KG1 (cell line): ENCODE measurements at regions not wholly inside any gene's neighbourhood (a gene's known extent, or its start where the extent isn't known, plus 50 kb on each side); places are given as distances from the start of the nearest gene placed in this dataset.
"Not testable (repeated sequence)": the region's sequence is repeated elsewhere in the genome, so short reads cannot be mapped to it uniquely, and the experiment has no call there.

Source experiments
- DNase-seq: peaks from one replicate; lab custom pipeline; 2025; lab: John Stamatoyannopoulos, UW

- no peak for DNase-seq
Observed at GRCh38 chr14:106327234-106327633, 800.9 kb downstream of the TMEM121 start.

DNA sequence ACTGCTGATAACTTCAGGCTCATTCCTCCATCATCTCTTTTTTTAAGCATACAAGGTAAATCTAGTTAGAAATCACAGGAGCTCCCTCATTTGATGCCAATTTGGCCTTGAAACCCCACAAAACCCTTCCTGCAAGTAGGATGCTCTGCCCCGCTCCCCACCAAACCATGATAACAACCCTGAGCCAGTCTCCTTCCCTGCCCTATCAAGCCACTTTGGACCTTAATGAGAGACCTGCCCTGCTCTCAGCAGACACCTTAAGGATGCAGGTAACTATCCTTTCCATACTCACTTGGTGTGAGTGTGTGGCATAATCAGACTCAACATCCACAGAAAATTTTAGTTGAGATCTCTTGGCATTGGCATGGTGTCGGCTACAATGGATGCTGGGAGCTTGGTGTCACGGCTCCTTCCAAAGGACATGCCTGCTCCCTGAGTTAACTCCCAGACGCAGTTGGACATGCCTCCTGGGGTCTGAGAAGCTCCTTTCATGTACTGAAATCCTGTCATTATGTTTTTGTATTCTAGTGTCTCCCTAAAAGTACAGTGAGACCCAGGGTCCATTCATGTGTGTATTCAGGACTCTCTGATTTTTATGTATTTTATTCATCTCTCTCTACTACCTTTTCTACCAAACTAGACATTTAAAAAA is 801.4 kb downstream of the TMEM121 start:
- not testable (repeated sequence) for DNase-seq

- not testable (repeated sequence) for DNase-seq
Observed at GRCh38 chr14:106329243-106329642, 802.9 kb downstream of the TMEM121 start.

- not testable (repeated sequence) for DNase-seq
Observed at GRCh38 chr14:106329987-106330774, 803.8 kb downstream of the TMEM121 start.

- DNase-seq, result not testable (repeated sequence)
Observed at GRCh38 chr14:106334428-106335109, 808.2 kb downstream of the TMEM121 start.

DNA sequence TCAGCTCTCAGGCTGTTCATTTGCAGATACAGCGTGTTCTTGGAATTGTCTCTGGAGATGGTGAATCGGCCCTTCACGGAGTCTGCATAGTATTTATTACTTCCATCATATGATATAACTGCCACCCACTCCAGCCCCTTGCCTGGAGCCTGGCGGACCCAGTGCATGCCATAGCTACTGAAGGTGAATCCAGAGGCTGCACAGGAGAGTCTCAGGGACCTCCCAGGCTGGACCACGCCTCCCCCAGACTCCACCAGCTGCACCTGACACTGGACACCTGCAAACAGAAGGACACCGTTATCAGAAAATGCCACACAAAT is 808.7 kb downstream of the TMEM121 start:
- not testable (repeated sequence) for DNase-seq

DNA sequence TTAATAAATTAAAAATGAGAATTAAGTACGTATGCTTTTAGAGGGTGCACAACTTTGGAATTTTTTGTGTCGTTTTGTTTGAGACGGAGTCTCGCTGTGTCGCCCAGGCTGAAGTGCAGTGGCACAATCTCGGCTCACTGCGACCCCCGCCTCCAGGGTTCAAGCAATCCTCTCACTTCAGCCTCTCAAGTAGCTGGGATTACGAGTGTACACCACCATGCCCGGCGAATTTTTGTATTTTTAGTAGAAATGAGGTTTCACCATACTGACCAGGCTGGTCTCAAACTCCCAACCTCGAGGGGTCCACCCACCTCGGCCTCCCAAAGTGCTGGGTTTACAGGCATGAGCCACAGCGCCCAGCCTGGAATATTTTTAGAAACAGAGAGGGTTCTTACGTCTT is 812.4 kb downstream of the TMEM121 start:
- DNase-seq, result not testable (repeated sequence)

GRCh38 chr14:106340658-106341057 is 814.3 kb downstream of the TMEM121 start:
- not testable (repeated sequence) for DNase-seq

DNA sequence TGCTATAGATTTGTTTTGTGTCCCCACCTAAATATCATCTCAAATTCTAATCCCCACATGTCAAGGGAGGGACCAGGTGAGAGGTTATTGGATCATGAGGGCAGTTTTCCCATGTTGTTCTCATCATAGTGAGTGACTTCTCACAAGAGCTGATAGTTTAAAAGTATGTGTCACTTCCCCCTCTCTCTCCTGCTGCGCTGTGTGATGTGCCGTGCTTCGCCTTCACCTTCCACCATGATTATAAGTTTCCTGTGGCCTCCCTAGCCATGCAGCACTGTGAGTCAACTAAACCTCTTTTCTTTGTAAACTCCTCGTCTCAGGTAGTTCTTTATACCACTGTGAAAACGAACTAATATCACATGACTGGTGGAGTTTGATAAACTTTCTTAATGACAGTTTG is 814.8 kb downstream of the TMEM121 start:
- not testable (repeated sequence) for DNase-seq

DNA sequence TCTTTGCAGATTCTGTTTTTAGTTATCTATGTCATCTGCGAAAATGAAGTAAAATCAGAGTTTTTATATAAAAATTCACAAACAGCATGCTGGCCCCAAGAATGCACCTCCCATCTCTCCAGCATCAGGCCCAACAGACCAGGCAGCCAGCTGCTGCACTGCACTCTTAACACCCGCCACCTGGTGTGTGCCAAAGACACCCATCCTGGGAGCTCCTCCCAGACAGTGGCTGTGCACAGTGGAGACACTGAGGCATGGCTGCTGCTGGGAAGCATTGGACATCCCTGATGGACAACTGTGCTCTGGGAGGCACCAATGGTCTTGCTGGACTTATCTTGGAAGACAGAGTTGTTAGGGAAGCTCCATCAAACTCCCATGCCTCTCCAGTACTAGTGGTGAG is 817.2 kb downstream of the TMEM121 start:
- DNase-seq, result no peak

DNA sequence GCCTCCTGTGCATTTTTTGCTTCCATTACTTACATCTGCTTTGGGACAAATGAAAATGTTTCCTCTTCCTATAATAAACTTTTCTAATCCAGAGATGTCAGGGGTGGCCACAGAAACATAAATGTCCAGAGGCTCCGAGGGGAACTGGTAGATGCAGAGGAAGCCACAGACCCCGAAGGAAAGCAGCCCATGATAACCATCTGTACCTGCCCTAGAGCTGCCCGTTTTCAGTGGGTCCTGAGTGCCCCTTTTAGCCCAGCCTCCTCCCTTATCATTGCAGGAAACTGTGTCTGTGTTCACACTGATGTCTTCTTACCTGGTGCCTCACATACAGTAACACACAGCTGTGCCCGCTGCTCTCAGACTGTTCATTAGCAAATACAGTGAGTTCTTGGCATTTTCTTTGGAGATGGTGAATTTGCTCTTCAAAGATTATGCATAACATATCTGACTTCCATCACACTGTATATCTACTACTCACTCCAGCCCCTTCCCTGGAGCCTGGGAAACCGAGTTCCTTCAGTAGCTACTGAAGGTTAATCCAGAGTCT is 817.8 kb downstream of the TMEM121 start:
- not testable (repeated sequence) for DNase-seq

DNA sequence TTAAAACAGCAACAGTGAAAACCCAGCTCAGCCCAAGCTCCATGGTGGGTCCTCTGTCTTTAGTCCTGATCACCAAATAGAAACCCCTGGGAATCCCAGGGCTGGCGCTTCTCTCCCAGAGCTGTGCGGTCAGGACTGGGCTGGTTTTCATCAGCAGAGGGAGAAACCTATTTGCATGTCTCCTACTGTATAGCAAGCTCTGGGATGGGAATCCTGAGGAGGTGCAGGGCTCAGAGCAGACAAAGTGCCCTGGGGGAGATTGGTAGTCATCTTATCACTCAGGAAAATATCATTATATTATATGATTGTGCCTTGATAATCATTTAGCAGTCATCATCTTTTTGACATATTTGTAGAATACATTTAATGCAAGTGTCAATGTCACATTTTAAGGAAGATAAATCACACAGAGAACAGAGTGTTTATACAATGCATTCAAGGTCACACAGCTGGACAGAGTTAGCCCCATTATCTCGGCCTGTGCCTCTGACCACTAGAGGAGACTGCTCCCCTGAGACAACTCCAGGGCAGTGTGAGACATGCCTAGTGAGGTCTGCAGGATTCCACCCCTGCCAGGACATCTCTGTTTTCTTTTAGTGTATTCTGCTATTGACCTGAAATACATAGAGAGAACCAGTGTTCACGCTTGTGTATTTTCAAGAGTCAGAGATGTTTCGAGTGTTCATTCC is 818.6 kb downstream of the TMEM121 start:
- not testable (repeated sequence) for DNase-seq

- no peak for DNase-seq
Observed at GRCh38 chr14:106346084-106346483, 819.7 kb downstream of the TMEM121 start.

DNA sequence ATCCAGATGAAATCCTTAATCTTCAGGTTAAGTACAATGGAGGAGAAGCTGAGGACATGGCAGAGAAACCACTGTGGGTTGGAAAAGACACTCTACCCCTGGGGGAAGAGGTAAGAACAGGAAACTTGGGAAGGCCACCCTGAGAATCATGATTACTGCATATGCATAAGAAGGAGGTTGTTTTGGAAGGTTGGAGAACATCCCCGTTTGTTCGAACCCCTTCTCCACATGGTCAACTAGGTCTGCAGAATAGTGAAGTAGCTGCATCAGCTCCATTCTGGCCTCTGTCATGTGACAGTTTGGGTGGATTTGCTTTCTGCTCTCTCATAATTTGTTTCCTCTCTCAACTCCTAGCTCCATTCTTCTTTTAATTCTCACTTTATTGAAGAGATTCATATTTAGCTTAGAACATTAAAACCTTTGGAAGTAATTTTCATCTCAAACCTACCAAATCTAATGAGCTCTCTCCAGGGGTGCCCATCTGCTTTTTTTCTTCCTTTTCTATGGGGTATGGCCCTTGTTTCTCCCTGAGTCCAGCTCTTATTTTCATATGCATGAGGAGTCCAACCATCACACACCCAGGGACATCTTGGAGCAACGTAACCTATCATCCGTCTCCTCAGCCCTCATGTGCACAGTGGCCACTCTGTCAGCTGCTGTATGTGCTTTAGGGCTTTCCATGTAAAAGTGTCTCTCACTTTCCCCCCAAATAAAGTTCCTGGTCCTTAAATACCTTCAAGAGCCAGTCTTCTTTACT is 820.3 kb downstream of the TMEM121 start:
- no peak for DNase-seq

- no peak for DNase-seq
Observed at GRCh38 chr14:106347291-106347778, 821.0 kb downstream of the TMEM121 start.

- no peak for DNase-seq
Observed at GRCh38 chr14:106347890-106348755, 821.7 kb downstream of the TMEM121 start.

GRCh38 chr14:106348873-106349540 is 822.6 kb downstream of the TMEM121 start:
- not testable (repeated sequence) for DNase-seq

GRCh38 chr14:106349678-106350457 is 823.5 kb downstream of the TMEM121 start:
- not testable (repeated sequence) for DNase-seq
